HEK293 (cell line): ENCODE measurements at regions not wholly inside any gene's neighbourhood (a gene's known extent, or its start where the extent isn't known, plus 50 kb on each side); places are given as distances from the start of the nearest gene placed in this dataset.

ENCODE experiments used
- AEBP2 ChIP-seq: fragments of 450-650 bp; formaldehyde crosslinking; IDR thresholded peaks from 2 replicates; pipeline ENCODE4 v1.5.1; 2016; ENCODE audit warnings: missing biosample characterization, missing genetic modification characterization, borderline replicate concordance
- CTCF ChIP-seq: fragments of 450-650 bp; formaldehyde crosslinking; IDR thresholded peaks from 2 replicates; pipeline ENCODE4 v1.5.1; 2016; ENCODE audit warnings: missing biosample characterization, missing genetic modification characterization
- PBX3 ChIP-seq: sonication (generic); formaldehyde crosslinking; IDR thresholded peaks from 2 replicates; pipeline ENCODE4 v1.8.1; 2022; ENCODE audit warnings: mild to moderate bottlenecking, moderate library complexity, missing genetic modification reagents
- SETDB1 ChIP-seq: IDR thresholded peaks from one replicate; pipeline ENCODE4 v1.6.1; 2017; ENCODE audit warnings: mild to moderate bottlenecking, low read length, moderate library complexity, mixed read lengths; ENCODE audit not compliant: insufficient read length
- ZNF513 ChIP-seq: fragments of 450-650 bp; IDR thresholded peaks from 2 replicates; pipeline ENCODE4 v1.5.1; 2018; ENCODE audit warnings: missing biosample characterization, missing genetic modification characterization
- ZNF639 ChIP-seq: fragments of 450-650 bp; formaldehyde crosslinking; IDR thresholded peaks from 2 replicates; pipeline ENCODE4 v1.5.1; 2016; ENCODE audit warnings: missing biosample characterization, missing genetic modification characterization
- ZNF785 ChIP-seq: fragments of 450-650 bp; formaldehyde crosslinking; IDR thresholded peaks from 2 replicates; pipeline ENCODE4 v1.5.1; 2016; ENCODE audit warnings: missing biosample characterization, missing genetic modification characterization

- TF ChIP-seq CTCF (tag by site-specific recombination) (no peak), AEBP2 (tag by site-specific recombination) (no peak), PBX3 (no peak), SETDB1 (no peak), ZNF785 (tag by site-specific recombination) (no peak), ZNF513 (tag by site-specific recombination) (no peak), ZNF639 (tag by site-specific recombination) (no peak)
Measured at GRCh38 chr19:46926170-46927071, 65.6 kb downstream of the ARHGAP35 start.
